Ureter (tissue), 1 donor: ENCODE measurements at regions not wholly inside any gene's neighbourhood (a gene's known extent, or its start where the extent isn't known, plus 50 kb on each side); places are given as distances from the start of the nearest gene placed in this dataset.
"Not testable (repeated sequence)": the region's sequence is repeated elsewhere in the genome, so short reads cannot be mapped to it uniquely, and the experiment has no call there.

Source experiments
- DNase-seq: peaks from one replicate; pipeline ENCODE4 v3.0.0-alpha.2; 2020; ENCODE audit warnings: low spot score
- donor health status: DM: yes; HTN: yes; CAD: no.

GRCh38 chr4:187484186-187484585 lies 511.4 kb upstream of the ZFP42 start:
- no peak for DNase-seq

GRCh38 chr4:187485676-187486075 lies 509.9 kb upstream of the ZFP42 start:
- no peak for DNase-seq

- DNase-seq, result no peak
Measured at GRCh38 chr4:187491286-187491685, 504.3 kb upstream of the ZFP42 start.

- DNase-seq, result no peak
Measured at GRCh38 chr4:187491959-187492358, 503.6 kb upstream of the ZFP42 start.

- no peak for DNase-seq
Measured at GRCh38 chr4:187493661-187494060, 501.9 kb upstream of the ZFP42 start.

GRCh38 chr4:187499956-187500355 lies 495.6 kb upstream of the ZFP42 start:
- DNase-seq, result no peak

- DNase-seq, result no peak
Measured at GRCh38 chr4:187500796-187501195, 494.8 kb upstream of the ZFP42 start.

GRCh38 chr4:187501731-187502130 lies 493.8 kb upstream of the ZFP42 start:
- no peak for DNase-seq

GRCh38 chr4:187504974-187505797 lies 490.4 kb upstream of the ZFP42 start:
- no peak for DNase-seq

- not testable (repeated sequence) for DNase-seq
Measured at GRCh38 chr4:187505798-187506141, 489.8 kb upstream of the ZFP42 start.

- DNase-seq, result no peak
Measured at GRCh38 chr4:187516224-187516623, 479.3 kb upstream of the ZFP42 start.

GRCh38 chr4:187541666-187542065 lies 453.9 kb upstream of the ZFP42 start:
- no peak for DNase-seq

- no peak for DNase-seq
Measured at GRCh38 chr4:187544461-187545053, 451.0 kb upstream of the ZFP42 start.

GRCh38 chr4:187547316-187547715 lies 448.3 kb upstream of the ZFP42 start:
- no peak for DNase-seq

GRCh38 chr4:187550256-187550950 lies 445.2 kb upstream of the ZFP42 start:
- DNase-seq, result no peak

GRCh38 chr4:187552781-187553180 lies 442.8 kb upstream of the ZFP42 start:
- no peak for DNase-seq

- no peak for DNase-seq
Measured at GRCh38 chr4:187555174-187555573, 440.4 kb upstream of the ZFP42 start.

- no peak for DNase-seq
Measured at GRCh38 chr4:187558391-187558790, 437.2 kb upstream of the ZFP42 start.

- no peak for DNase-seq
Measured at GRCh38 chr4:187562345-187562744, 433.2 kb upstream of the ZFP42 start.

- DNase-seq, result no peak
Measured at GRCh38 chr4:187565416-187565815, 430.2 kb upstream of the ZFP42 start.

GRCh38 chr4:187569871-187570270 lies 425.7 kb upstream of the ZFP42 start:
- no peak for DNase-seq

GRCh38 chr4:187575706-187576105 lies 419.9 kb upstream of the ZFP42 start:
- DNase-seq, result no peak

GRCh38 chr4:187576751-187577150 lies 418.8 kb upstream of the ZFP42 start:
- no peak for DNase-seq
